HG02642 (cell line): ENCODE measurements at regions not wholly inside any gene's neighbourhood (a gene's known extent, or its start where the extent isn't known, plus 50 kb on each side); places are given as distances from the start of the nearest gene placed in this dataset.

Source experiments
- ATAC-seq: cut with Tn5 transposase; IDR thresholded peaks from one replicate; pipeline ENCODE4 v1.9.1; 2021; ENCODE audit warnings: mild to moderate bottlenecking; ENCODE audit not compliant: unreplicated experiment, poor library complexity

DNA sequence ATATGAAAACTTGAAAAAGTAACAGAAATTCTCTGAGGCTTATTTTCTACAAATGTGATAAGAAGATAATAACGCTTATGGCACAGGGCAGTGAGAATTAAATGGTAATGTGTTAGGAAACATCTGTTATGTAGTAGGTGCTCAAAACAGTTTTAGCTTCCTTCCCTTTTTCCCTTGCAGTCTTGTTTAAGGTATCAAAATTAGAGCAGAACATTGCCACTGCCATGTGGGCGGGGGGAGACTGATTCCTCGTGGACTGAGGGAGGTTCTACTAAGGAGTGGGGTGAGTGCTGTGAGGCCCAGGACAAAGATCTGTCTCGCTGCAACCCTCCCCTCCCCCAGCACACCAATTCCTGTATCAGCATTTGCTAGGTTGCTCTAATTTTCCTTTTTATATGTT is 702.4 kb downstream of the TUSC7 start:
- no peak for ATAC-seq

DNA sequence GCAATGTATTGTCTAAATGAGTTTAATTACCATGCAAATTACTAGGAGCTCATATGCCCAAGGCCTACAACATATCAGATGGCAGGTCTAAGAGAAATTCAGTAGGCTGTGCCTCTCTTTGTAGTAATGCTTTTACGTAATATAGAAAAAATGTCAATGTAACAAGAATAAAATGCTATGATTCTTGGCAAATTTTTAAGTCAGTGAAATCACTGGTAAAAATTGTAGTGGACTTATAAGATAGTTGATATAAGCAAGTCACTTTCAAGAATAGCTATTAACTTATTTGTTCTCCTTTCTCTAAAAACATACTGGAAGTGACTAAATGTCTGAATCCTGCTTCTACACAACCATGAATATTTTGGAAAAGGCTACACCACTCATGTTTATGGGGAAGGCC is 707.8 kb downstream of the TUSC7 start:
- ATAC-seq, result no peak

DNA sequence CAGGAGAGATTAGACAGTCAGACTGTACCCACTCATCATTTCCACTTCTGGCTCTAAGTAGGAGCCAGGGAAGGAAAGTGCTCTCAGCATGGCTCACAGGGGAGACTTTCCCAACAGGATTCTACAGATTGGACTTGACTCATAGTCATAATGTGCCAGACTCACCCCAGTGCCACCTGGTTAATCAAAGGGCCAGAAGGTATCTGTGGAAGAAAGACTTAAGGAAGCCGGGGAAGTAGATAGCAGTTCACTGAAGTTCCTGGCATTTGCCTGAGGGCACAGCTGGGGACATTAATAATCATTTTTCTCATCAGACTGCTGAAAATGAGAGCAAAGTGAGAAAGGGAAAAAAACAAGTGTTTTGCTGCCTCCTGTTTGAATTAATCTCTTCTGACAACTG is 717.5 kb downstream of the TUSC7 start:
- ATAC-seq, result no peak

DNA sequence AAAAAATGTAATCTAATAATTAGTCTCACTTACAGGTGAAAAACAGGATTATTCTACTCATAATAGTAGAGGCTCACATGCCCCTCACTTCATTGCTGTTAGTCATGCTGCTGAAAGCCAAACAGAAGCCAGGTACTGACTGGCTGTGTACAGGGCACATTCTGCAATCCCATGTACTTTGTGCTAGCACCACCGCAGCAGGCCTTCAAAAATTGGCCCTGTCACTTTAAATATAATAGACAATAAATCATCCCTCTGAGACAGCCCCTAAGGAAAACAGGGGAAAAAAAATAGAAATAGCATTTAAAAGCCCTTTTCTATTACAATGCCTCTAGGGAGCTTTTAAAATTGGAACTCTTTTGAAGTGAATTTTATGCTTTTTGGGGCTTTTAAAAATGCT is 723.8 kb downstream of the TUSC7 start:
- no peak for ATAC-seq

DNA sequence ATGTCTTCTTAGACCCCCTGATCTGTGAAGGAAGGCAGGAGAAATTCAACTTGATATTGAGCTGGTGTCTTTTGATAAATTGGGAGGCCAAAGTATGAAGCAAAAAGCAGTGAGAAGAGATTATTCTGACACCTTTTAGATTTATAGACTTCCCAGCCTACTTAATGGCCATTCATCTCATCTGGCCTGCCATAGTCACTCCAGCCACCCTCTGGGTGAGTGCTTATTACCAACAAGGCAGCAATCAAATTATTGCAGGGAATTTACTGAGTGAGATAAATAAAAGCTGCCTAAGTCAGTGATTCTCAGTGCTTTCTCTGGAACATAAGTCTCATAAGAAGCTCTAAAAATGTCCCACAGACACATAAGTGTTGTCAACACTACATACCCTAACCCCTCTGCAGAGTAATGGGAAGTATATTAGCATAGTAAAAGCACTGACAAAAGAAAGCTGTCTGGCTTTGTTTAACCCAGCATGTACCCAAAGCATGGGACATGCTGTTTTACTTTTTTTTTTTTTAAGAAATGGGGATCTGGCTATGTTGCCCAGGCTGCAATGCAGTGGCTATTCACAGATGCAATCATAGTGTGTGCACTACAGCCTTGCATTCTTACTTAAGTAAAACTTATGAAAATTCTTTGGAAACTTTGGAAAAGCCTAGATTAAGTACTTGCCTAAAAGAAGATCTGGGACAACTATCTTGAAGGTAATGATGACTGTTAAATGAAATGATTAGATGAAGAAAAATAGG is 725.3 kb downstream of the TUSC7 start:
- ATAC-seq, result no peak

DNA sequence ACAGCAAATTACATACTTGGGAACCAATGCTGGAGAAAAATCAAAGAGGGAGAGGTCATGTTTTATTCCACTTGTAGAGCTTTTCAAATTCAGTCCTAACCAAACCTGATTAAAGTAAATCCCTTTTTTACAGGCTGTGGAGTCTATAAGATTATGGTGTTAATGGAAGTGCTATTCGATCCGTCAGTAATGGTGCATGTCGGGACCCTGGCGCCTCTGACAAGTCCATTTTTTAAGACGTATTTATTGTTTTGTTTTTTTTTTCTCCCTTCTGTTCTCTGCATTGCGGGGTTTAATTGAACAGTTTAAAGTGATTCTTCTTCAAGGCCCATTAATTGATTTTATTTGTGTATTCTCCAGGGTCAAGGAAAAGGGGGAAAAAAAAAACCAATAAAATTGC is 725.9 kb downstream of the TUSC7 start:
- ATAC-seq, result no peak

DNA sequence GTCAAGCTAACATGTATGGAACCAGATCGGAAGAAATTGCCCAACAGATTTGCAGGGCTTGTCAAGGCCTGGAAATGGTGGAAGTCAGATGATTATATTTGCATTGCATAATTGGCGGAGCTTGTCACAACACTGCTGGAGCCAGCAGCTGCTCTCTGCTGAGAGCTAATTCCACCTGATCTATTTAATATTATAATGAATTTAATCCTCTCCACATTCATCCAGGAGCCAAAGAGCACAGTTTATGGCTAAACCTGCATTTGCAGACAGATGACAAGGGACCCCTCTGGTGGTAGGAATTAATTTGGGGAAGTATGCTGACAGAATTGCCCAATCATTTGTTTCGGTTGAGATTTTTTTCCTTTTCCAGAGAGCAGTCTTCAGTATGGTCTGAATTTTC is 730.2 kb downstream of the TUSC7 start:
- ATAC-seq, result no peak

DNA sequence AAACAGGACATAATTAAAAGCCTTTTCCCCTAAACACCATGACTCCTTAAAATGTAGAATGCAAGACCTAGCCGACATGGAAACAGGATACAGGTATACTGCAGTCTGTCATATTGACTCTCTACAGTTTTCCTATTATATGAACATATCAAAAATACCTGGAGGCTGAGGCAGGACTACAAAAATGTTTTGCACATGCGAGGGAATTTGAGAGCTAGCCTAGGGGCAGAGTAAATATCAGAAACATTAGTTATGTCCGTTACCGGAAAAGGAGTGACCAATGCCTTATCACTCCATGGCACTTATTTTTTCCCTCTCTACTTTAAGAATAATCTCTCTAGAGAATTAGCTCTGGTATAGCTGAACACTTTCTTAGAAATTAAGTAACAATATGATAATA is 732.3 kb downstream of the TUSC7 start:
- no peak for ATAC-seq

DNA sequence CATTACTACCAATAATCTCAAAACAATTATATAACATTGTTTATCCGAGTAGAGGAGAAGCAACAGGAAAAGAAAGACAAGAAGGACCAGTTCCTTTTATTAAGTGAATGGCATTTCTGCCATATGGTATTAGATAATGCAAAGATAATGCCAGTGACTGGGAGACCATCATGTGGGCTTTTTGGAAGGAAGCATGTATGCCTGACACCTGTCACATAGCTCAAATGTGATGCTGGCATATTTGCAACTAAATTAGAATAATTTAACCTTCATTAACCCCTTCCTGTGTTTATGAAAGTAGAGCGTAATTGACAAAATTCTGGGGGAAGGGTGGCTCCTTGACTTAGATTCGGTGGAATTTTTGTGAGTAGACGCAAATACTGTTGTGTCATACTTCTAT is 733.0 kb downstream of the TUSC7 start:
- no peak for ATAC-seq

DNA sequence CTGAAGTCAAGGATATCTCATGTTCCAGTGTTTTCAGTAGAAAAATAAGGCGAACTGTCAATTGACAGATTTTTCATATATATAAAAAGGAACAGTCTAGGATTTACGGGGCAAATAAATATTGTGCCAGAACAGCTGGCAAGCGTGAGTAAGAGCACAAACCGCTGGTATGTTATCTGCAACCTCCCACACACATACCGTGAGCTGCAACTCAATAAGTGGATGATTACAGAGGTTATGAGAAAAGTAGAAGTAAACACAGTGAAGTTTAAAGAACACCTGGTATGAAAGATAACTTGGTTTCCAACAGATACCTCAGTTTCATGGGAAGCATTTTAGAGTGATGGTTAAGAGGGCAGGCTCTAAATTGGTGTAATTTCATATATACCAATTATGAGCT is 733.4 kb downstream of the TUSC7 start:
- no peak for ATAC-seq

DNA sequence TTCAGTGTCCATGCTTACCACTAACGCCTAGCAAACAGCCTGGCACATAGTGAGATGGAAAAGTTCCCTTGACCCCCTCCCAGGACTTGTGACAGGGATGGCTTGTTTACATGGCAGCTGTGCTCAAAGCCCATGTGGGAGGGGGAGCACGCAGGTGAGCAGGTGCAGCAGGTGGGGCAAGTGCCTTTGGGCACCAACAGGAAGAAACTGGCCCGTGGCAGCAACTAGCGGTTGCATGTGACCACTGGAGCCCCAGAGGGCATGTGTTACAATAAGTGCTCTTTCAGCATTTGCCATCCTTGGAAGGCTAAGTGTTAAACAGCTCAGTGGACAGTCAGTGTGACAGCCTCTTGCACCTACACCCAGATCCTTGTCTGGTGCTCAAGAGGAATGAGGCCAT is 734.6 kb downstream of the TUSC7 start:
- ATAC-seq, result no peak

DNA sequence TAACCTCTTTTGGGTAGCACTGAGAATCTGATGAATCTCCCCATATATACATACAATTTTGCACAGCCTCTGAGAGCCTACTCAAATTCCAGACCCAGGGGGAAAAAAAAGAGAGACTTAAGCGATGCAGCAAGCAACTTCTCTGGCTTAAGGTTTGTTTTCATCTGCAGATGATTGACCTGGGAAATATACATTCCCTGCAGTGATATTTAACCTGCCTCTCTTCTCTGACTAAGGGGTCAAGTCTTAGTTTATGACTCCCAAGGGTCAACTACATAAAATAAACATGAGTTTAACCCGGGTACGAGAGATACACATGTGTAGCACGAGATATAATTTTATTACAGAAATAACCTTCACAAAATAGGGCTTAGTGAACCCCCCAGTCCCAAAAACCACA is 737.8 kb downstream of the TUSC7 start:
- no peak for ATAC-seq

DNA sequence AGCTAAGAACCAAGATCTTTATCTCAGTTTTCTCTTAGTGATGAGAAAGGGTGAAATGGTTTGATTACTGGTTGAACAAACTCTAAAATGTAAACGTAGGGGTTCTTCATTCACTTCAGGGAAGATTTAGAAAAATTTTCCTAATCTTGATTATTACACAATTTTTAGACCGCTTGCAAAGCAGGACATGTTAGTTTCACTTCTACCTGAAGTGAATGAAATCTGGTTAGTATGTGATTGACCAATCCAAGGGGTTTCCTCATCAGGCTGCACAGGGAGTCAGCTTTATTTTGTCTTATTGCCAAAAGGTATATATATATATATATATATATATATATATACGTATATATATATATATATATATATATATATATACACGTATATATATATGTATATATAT is 740.4 kb downstream of the TUSC7 start:
- ATAC-seq, result no peak

DNA sequence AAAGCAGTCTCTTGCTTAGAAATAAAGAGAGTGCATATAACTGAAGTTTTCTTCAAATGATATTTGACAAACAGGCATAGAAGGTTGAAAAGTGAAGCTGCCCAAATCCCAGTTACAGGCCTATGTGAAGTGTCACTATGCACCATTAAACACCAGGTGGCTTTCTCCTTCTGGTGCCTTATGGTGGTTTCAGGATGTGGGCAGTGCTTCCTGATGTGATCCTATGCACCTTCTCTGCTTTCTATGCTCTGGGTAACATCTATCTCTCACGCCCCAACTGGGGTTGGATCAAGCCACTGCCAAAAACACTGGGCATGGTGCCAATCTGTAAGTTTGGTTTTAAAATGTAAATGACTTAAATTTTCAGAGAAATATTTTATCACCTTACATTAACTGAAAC is 744.7 kb downstream of the TUSC7 start:
- ATAC-seq, result no peak

DNA sequence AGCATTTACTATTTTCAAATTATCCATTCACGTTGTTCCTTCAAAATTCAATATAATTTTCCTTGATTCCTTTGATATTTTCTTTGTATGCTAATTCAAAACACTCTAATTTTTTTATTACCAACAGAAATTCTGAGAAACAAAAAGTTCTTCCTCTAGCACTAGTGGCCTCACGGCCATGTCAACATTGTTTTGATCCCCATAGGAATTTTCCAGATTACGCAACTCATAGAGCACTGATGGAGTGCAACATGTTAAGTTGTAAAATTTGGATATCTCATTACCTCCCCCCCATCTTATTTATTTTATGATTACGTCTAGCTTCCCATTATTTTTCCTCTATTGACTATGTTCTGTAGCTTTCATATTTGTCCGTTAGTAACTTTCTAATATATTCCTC is 745.3 kb downstream of the TUSC7 start:
- ATAC-seq, result no peak

DNA sequence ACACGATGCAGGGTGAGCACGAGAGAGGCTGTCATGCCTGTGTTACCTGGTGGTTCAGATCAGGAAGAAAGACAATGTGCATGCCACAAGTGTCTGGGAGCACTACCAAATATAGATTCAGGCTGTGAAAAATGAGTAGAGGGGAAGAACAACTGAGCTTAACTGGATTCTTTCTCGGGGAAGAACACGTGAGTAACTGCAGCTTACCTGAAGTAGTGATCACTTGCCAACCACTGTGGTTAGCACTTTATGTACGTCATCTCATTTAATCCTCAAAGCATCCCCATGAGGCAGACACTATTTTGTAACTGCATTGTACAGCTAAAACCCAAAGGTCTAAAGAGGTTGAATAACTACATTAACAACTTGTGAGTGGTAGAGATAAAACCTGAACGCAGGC is 746.2 kb downstream of the TUSC7 start:
- no peak for ATAC-seq

DNA sequence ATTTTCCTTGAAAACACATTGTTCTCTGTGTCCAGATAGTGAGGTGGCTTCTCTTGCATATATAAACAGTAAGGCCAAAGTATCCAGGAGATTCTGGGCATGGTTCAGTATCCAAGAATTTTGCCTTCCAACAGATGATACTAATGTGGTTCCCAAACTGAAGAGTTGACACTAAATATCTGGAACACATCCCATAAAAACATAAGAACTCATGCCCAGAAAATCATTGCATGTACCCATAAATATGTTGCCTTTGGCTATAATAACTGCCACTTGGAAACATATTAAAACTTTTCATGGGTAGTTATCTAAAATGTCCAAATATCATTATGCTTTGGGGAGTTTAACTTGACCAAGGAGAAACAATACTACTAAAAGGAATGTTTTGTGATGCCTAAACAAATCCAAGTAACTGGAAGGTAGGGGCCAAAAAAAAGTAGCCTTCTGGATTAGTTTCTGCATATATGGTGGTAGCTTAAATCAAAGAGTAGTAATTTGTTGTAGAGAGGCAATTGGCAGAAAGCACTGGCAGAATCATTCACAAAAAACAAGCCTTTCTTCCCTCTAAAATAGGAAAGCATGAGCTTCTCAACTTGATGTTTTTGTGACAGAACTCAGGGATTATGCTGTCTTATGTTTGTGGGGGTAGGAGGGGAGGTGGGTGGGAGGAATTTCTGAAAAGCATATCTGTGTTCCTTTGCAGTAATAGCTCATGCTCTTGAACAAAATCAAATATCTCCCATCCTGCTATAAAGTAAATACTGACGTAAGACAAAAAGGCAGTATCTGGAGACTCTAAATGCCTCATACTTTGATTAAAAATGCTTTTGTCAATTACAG is 753.9 kb downstream of the TUSC7 start:
- ATAC-seq, result no peak

DNA sequence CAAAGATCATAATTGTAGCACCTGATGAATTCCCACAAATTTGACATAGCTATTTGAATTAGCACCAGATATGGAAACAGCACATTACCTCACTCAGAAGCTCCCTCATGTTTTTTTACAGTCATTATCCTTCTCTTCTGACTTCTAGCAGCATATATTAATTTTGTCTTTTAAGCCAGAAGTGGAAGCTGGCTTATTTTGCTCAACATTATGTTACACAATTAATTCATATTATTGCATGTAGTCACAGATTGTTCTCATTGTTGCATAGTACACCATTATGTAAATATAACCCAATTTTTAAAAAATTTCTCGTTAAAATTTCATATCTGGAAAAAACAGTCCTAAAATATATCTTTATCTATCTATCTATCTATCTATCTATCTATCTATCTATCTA is 762.3 kb downstream of the TUSC7 start:
- no peak for ATAC-seq

DNA sequence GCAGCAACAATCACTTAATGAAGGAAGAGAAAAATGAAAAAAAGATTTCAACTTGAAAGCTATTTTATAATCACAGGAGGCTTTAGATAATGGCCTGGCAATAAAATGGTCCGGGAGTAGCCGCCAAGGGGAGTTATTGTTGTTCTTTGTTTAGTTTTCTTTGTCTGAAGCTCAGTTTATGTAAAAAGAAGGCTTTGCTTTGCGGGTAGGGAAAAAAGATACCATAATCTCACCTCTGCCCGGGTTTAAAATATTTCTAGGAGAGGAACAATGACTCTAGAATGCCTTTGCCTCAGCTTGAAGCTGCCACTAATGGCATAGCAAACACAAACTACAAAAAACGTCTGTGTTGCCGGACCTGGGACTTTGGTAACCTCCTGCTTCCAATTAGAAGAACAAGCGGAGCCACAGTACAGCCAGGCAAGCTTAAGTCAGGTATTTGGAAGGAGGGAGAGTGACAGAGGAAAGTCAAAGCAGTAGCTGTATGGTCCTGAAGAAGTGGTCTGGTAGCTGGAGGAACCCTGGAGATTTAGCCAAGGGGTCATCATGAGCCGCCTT is 764.5 kb downstream of the TUSC7 start:
- no peak for ATAC-seq

DNA sequence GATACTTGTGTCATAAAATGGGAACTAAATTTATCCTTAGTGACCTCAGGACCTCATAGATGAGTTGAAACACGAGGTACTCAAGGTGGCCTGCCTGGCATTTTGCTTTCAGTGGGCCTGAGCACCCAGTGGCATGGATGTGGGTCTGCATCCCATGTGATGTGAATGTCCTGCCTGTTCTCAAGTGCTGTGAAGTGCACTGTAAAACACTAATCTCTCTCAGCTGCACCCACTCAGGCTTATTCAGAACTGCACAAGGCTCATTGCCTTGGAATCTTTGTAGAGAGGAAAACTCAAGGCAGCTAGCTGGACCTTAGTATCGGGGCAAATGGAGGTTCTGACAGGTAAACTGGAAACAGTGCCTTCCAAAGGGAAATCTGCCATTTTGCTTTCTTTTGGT is 767.0 kb downstream of the TUSC7 start:
- ATAC-seq, result no peak

DNA sequence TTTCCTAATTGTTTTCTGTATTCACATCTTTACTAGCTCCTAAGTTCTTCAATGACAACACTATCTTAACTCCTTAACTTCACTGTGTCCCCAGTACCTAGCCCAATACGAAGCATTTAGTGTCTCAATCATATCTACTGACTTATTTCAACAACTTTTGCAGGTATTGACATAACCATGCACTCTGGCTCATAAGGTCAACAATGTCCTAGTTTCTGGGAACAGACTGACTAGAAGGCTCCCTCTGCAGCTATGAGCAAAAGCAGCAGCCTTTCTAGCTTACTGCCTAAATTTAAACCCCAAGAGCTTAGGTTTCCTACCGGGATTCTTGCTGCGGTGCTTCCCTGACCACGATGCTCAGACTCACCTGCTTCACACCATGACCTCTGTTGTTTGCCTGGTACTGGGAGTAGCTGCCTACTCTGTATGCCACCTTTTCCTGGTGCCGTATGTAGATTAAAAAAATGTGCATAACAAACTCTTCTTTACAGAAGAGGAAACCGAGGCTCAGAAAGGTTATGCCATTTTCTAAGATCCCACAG is 767.7 kb downstream of the TUSC7 start:
- ATAC-seq, result no peak
